Hematopoietic multipotent progenitor cell (in vitro differentiated cells): ENCODE measurements at regions not wholly inside any gene's neighbourhood (a gene's known extent, or its start where the extent isn't known, plus 50 kb on each side); places are given as distances from the start of the nearest gene placed in this dataset.

Source experiments
- DNase-seq, 3 donors: peaks; one replicate each; pipeline ENCODE4 v3.0.0-alpha.2; 2011 to 2015; ENCODE audit warnings: low read depth in 2 of 3, low spot score in 2 of 3

DNA sequence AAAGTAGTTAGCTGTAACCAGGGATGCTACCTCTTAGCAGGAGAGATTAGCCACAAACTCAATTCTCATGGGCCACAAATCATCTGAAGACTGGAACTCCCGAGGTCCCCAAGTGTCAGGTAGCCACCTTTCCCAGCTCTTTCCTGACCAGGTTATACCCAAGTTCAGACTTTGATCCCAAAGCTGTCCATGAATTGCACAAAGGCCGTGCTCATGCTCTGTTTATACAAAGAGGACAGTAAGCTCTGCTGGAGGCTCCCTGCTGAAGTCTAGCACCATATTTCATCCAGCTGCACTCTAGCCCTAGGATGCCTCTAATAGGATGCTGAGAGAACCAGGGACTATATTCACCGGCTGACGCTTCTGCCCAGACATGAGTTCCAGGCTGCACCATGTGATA, 271.0 kb upstream of the ADAMTSL1 start:
- DNase-seq = no peak

DNA sequence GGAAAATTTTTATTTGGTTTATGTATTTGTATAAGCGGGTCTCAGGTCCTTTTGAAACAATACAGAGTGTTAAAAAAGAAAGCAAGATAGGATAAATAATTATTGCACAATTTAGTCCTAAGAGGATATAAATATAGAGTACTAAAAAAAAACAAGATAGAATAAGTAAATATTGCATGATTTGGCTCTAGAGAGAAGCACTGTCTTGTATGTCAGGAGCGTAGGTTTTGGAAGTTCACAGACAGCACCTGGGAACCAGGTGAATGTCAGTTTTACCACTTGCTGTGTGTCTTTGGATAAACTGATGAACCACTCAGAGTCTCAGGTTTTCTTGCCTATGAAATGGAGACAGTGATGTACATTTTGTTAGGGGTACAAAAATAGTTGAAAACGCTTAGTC, 266.2 kb upstream of the ADAMTSL1 start:
- DNase-seq = no peak

DNA sequence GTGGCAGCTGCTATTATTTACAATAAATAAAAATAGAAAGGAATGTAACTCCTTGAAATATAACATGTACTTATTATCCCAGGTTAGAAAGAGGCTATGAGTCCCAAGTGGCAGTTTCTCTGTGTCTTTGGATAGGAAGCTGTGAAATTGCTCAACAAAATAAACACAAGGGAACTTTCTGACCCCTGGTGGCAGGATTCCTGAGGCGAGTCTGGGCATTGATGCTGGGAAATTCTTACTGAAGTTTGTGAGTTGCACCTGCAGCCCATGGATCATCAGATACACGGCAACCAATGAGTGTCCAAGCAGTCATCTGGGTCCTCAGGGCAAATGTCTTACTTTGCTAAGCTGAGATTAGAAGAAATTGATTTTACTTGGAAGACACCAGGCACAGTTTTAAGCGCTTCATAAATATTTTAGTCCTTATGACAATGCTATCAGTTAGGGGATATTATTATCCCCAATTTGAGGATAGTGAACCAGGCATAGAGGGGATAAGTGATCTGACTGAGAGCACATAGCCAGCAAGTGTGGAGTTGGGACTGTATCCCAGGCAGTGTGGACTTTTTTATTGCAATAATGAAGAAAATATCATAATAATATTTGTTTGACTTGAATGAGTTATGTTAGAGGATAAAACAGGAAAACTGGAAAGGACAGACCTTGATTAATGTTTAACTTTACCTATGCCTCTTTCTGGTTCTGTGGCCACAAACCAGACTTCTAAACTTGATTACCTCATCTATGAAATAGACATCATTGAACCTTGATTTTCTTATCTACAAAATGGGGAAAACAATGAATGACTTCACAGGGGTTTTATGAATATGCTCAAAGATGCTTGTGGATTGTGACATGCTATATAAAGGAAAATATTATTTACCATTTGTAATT, 265.5 kb upstream of the ADAMTSL1 start:
- DNase-seq = peak in 1 of 3 donors; percentile 8

DNA sequence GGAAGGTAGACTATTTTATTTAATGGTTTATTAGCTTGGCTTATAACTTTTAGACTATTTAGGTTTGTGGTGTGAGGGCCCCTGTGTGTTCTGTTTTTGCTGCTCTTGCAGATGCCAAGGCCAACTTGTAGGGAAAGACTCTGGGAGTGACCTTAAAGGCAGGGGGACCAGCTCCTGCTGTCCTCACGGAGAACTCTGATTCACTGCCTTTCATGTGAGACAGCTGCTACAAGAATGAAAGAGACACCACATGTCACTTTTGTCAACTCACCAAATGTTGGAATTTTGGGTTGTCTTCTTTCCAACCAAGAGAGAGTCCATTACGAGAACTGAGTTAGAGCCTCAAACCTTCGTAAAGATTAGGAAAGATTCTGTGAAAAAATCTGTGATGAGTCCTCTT, 258.3 kb upstream of the ADAMTSL1 start:
- no peak for DNase-seq

DNA sequence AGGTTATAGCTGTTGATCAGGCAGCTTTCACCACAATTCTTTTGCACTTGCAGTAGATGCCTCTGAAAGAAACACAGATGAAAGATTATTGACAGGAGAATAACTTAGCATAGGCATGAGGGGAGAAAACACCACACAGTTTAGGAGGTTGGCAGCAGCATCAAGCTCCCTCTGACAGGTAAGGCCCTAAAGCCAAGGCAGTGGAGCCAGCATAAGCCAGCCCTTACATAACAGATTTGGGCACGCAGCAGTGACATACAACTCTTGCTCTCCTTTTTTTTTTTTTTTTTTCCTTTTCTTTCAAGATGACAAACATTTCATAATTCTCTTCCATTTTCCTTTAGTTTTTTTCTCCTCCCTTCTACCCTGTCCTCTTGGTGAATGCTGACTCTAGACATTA, 257.6 kb upstream of the ADAMTSL1 start:
- DNase-seq = no peak

DNA sequence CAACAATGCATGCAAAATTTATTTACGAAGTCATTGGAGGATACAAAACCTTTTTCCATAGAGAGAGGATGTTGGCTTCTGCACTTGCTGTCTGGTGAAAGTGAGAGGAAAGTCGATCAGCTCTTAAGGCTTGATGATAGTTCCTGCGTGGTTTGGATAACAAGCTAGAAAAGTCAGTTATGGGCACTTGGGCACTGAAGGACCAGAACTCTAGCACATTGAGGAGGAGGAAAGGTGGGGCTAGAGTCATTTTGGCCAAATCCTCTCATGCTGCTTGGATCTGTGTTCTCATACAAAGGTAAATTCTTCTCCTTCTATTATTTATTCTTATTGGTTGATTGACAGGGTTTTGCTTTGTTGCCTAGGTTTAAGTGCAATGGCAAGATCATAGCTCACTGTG, 245.9 kb upstream of the ADAMTSL1 start:
- no peak for DNase-seq

DNA sequence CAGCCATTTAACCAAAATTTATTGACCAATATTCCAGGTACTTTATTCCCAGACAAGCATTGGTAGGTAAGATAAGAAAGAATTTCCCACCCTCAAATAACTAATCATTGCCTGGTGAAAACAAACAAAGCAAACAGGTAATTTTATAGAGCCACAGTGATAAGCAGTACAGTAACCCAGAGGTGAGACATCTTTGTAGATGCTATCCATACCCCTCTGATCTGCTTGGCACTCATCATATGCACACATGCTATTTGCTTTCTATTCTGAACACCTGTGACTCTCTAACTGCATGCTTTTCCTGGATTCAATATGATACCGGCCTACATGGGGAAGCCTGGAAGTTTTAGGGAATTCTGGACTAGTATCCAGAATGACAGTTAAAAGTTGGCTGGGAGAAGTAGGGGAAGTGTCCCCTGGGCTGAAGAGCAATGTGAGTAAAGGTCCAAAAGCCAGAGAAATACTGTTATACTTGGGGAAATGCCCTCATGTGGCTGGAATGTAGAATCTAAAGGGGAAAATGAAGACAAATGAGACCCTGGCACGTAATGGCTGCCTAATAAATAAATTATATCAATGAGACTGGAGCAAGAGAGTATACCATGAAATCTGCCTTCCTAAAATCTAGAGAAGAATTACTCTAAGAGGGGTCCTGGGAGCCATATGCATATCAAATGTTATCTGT, 243.8 kb upstream of the ADAMTSL1 start:
- DNase-seq = no peak

DNA sequence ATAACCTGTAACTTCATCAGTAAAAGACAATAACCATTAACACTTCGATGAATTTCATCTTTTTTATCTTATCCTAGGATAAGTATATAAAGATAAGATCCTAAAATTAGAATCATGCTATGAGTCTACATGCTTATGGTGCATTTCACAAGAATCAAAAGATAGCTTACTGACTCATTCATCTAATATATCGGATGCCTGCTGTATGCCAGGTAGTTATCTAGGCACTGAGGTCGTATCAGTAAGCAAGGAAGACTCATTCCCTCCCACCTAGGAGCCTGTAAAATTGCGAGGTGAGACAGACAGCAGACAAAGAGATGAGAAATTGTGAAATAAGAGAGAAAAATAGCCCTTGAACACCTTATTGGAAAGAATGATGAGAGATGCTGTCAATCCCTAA, 240.6 kb upstream of the ADAMTSL1 start:
- no peak for DNase-seq

DNA sequence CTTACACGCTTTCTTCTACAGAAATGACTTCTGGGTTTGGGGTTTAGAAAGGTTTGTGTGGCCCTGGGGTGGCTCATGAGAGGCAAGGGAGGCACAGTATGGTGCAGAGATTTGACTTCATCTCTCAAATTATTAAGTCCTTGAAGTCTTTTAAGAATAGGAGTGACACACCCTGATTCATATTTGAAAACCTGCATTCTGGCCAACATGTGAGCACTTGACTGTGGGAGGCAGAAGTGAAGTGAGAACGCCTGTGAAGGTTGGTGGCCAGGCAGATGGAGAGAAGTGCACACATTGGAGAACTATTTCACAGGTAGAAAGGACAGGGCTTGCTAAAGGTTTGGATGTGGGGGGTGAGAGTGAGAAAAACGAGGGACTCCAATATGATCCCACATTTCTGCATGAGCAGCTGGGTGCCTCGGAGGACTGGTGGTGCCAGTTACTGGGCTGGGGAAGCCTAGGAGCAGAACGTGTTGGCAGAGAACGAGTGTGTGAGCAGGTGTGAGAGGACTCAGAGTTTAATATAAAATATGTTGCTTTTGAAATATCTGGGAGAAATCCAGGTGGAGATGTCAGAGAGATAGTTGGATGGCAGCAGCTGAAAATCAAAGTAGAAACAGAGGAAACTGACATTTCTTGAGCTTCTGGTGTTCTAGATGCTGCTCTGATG, 240.0 kb upstream of the ADAMTSL1 start:
- DNase-seq = no peak

DNA sequence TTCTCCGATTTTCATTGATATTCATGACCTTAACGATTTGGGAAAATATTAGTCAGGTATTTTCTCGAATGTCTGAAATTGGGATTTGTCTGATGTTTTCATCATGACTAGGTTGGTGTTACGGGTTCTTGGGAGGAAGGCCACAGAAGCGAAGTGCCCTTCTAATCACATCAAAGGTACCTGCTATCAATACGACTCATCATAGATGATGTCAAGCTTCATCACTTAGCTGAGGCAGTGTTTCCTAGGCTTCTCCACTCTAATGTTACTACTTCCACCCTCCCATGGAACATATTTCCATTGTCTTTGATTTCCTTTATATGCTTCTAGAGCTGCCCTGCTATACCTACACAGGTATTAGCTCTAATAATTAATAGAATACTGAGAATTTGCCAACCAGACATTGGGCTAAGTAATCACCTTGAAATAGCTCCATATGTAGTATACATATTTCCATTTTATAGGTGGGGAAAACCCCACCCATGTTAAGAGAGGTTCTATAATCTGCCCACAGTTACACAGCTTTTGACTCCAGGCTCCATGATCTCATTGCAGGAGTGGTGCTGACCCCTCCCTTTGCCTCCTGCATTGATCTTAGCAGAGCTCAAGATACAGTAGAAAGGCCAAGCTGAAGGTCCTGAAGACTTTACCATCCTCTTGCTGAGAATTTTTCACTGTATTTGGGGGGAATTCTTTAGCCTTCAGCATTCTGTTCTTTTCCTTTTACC, 238.6 kb upstream of the ADAMTSL1 start:
- DNase-seq = no peak

DNA sequence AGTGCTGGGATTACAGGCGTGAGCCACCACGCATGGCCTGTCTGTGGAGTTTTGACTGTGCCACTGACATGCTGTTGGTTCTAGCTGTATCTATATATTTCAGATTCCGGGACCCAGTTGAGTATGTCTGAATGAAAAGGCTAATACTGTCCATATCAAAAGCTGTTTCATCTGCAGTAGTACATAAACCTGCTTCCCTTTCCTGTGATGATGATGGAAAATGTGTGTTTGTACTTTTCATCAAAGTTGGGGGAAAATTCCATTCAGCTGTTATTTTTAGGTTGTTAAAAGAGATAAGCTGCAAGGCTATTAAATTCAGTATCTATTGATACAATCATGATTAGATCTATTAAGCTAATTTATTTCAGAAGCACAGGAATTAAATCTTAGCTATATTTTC, 237.6 kb upstream of the ADAMTSL1 start:
- DNase-seq = no peak

DNA sequence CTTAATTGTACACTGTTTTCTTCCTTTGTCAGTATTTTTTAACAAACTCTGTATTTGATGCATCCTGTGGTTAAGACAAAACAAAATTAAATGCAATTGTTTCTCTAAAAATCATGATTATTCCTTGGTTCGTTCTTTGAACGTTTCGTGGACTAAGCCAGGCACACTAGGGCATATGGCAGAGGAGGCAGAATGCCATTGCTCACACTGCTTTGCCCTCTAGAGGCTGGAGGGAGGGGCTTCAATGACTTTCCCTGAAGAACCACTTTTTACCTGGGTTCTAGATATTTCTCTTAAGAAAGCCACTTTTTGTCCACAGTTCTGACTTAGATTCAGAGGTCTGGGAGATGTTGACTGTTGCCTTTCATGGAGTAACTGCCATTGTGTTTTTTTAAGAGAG, 236.2 kb upstream of the ADAMTSL1 start:
- DNase-seq = no peak

DNA sequence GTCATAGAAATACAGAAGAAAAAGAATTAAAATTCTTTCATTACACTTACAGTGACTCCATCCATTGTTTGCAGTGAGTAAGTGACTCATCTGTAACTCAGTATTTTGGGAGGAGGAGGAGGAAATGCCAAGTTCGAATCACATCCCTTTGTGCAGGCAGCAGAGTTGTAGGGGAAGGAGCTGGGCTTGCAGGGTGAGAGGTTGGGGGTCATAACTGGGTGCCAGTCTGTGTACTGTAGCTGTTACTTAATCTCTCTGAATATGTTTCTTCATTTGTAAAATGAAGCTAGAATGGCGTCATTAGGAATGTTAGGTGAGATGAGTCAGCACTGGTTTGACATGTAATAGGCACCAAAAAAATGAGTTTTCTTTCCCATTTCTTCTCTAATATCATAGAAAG, 235.7 kb upstream of the ADAMTSL1 start:
- no peak for DNase-seq

DNA sequence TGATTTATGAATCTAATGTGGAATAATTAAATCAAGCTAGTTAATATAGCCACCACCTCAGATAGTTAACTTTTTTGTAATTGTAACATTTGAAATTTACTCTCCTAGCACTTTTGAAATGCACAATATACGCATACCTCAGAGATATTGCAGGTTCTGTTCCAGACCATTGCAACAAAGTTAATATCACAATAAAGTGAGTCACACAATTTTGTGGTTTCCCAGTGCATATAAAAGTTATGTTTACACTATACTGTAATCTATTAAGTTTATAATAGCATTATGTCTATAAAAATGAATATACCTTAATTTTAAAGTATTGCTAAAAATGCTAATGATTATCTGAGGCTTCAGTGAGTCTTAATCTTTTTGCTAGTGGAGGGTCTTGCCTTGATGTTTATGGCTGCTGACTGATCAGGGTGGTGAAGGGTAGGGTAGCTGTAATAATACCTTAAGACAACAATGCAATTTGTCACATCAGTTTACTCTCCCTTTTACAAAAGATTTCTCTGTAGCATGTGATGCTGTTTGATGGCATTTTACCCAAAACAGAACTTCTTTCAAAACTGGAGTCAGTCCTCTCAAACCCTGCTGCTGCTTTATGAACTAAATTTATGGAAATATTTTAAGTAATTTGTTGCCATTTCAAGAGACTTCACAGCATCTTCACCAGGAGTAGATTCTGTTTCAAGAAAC, 235.1 kb upstream of the ADAMTSL1 start:
- DNase-seq = no peak

DNA sequence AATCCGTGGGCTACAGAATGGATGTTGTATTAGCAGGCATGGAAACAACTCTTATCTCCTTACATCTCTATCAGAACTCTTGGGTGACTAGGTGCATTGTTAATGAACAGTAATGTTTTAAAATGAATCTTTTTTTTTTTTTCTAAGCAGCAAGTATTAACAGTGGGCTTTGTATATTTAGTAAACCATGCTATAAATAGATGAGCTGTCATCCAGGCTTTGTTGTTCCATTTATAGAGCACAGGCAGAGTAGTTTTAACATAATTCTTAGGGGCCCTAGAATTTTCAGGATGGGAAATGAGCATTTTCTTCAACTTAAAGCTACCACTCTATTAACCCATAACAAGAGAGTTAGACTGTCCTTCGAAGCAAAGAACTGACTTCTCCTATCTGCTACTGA, 233.7 kb upstream of the ADAMTSL1 start:
- DNase-seq = no peak

DNA sequence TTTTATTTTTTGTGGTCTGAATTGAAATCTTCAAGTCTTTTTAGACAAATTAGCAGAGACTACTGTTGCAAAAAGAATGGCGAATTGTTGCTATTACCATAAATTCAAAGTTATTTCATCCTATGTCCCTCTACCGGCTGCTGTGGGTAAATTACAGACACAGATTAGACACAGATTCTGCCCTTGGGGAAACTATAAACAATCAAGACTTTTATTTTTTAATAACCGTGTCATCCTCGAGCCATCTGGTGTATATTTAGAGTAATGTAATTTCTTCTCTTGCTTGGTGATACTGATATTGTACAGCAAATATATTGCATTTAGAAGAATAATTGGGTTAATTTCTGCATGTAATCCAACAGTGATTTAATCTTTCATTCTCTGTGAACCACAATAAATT, 228.0 kb upstream of the ADAMTSL1 start:
- DNase-seq = no peak

DNA sequence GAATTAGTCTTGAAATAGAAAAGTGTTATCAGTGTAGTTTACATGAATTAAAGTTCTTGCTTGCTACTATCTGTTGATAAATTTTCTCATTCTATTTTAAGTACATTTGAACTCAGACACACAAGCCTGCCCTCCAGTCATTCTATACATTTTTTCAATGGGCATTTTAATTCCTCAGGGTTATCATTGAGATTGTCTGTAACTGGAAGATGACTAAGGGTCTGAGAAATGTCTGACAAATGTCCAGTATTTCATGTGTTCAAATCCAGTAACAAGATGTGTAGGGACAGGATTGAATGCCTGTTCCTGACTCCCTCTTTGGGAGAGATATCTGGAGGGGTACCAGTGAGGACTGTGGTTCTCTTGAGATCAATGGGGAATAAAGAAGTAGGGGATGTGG, 223.9 kb upstream of the ADAMTSL1 start:
- DNase-seq = no peak

DNA sequence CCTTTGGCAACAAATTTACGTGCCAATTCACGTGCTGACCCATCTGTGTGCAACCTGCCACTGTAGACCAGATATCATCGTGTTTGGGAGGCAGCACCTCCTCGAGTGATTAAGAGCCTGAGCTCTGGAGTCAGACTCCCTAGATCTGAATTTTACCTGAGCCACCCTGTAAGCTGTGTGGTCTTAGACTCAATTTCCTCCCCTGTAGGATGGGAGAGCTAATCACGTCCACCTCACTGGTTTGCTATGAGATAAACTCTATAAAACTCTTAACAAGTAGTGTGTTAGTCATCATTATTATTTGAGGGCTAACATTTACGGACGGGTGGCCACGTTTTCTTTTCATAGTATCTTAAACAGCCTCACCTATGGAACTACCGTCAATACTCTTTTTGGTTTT, 220.0 kb upstream of the ADAMTSL1 start:
- no peak for DNase-seq

DNA sequence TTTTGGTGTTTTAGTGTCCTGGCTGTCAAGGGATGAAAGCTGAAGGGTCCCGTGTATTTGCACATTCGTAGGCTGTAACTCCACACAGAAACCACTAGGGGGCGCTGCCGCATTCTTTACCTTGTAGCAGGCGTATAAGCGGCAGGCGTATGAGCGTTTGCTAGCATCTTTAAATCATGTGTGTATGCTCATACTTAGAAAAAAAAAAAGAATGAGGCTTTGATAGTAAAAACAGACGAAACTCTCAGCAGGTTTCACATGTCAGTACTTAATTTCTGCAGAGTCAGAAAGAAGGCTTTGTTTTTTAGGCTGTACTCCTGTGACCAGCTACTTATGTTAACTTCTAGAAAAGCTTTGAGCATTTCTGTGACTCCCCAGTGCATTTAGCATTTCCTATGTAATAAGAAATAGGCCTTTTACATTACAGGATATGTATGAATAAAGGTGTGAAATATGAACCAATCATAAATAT, 218.8 kb upstream of the ADAMTSL1 start:
- peak; percentile 39 to 86 (median 71) for DNase-seq

DNA sequence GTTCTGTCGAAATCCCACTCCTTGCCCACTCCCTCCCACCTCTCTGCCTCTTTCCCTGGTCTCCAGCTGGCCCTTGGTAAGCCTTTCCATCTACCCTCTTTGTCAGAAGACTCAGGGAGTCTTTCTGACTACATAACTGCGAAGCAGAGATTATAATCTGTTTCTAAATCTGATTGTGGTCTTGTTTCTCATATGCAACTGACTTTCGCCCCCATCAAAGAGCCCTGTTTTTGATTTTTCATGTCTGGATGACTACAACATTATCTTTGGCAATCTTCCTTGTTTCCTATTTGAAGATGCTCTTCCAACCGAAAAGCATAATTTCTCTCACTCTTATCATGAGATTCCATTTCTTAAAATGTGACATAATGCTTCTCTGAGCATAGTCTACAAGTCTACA, 218.2 kb upstream of the ADAMTSL1 start:
- DNase-seq = no peak
